ENCODE measurements at regions not wholly inside any gene's neighbourhood (a gene's known extent, or its start where the extent isn't known, plus 50 kb on each side); places are given as distances from the start of the nearest gene placed in this dataset.
"Not testable (repeated sequence)": the region's sequence is repeated elsewhere in the genome, so short reads cannot be mapped to it uniquely, and the experiment has no call there.

DNA sequence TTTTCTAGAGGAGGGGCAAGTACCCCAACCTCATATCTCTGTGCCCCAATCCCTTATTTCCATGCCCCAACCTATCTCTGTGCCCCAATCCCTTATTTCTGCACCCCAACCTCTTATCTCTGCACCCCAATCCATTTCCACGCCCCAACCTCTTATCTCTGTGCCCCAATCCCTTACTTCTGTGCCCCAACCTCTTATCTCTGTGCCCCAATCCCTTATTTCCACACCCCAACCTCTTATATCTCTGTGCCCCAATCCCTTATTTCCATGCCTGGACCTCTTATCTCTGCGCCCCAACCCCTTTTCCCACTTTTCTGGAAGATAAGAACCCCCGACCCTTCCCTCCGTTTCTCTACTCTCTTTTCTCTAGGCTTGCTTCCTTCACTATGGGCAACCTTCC, 199.0 kb downstream of the JRKL start:
- 100% methylated on average over 2 of the region's 4 CpGs for WGBS (ENCODE audit: insufficient coverage, low lambda C conversion rate)
- H3K36me3 ChIP-seq (ENCODE audit: control insufficient read depth, insufficient read depth, low read length); DNase-seq; H3K4me3 ChIP-seq (ENCODE audit: low read length); H3K4me1 ChIP-seq (ENCODE audit: control insufficient read depth, insufficient read depth, low read length); H3K27ac ChIP-seq (ENCODE audit: low read length); H3K9me3 ChIP-seq (ENCODE audit: control insufficient read depth, low read depth, low read length); H3K27me3 ChIP-seq (ENCODE audit: control insufficient read depth, insufficient read depth, low read length): not testable (repeated sequence)

DNA sequence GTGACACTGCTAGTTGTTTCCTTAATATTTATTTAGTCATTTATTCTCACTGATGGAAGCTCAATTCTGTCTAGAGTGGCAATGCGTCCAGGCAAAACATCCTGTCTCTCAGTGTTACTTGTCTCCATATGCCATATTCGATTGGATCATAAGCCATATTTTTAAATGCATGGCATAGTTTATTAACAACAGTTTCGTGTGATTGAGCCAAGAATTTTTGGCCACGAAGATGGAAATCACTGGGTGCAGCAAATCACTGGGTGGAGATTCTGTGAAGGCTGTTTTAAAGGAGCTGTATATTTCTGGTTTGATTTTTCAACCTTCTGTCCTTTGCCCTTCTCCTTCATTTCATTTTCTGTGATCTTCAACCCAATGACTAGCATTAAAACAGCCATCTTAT, 205.2 kb downstream of the JRKL start:
- H3K27me3 ChIP-seq (ENCODE audit: control insufficient read depth, insufficient read depth, low read length), result no peaks in the 10 kb centered on the region
- no peak for DNase-seq
- H3K9me3 ChIP-seq (ENCODE audit: control insufficient read depth, low read depth, low read length), result no peaks in the 10 kb centered on the region
- H3K4me3 ChIP-seq (ENCODE audit: low read length), result no peak overlapping the region
- H3K27ac ChIP-seq (ENCODE audit: low read length), result no peak overlapping the region
- no peaks in the 10 kb centered on the region for H3K36me3 ChIP-seq (ENCODE audit: control insufficient read depth, insufficient read depth, low read length)
- whole genome bisulfite sequencing (ENCODE audit: insufficient coverage, low lambda C conversion rate), result 80% methylated on average over 1 of the region's 4 CpGs
- no peaks in the 10 kb centered on the region for H3K4me1 ChIP-seq (ENCODE audit: control insufficient read depth, insufficient read depth, low read length)

DNA sequence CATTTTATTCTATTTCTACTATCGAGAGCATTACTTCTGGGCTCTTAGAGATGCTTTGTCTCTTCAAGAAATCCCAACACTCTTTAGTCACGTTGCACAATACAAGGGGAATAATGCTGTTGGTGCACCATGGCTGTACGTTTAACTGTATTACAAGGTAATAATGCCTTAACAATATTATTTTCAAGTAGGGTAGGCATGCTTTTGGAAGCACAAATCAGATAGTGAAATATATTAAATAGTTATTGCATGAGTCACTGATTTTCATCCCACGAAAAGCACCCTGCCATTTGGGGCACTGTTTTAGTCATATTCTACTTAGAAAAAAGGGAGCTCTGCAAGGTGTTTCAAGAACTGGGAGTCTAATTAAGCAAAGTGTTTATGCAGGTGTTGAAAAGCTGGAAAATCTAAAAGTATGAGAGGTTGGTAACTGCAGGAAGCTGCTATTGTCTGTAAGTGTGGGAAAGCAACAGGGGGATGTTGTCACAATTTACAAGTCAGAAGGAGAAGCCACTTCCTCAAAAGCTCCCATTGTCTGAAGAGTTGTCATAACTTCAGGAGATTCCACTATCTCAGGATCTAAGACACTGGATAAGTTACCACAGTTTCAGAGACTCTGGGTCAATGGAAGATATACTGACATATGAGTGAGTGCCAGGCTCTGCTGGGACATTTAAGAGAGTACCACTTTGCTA, 218.2 kb downstream of the JRKL start:
- DNase-seq, result no peak
- WGBS (ENCODE audit: insufficient coverage, low lambda C conversion rate), result 60% methylated on average over 2 of the region's 4 CpGs
- H3K27me3 ChIP-seq (ENCODE audit: control insufficient read depth, insufficient read depth, low read length), result no peaks in the 10 kb centered on the region

DNA sequence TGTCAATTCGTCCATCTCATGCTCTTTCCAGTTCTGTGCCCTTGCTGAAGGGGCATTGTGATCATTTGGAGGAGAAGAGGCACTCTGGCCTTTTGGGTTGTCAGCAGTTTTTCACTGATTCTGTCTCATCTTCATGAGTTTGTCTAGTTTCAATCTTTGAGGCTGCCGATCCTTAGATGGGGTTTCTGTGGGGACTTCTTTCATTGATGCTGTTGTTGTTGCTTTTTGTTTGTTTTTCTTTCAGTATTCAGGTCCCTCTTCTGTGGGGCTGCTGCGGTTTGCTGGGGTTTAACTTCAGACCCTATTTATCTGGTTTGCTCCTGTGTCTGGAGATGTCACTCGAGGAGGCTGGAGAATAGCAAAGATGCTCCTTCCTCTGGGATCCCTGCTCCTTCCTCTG, 224.3 kb downstream of the JRKL start:
- no peak for DNase-seq
- no peak overlapping the region for H3K4me3 ChIP-seq (ENCODE audit: low read length)
- 100% methylated on average over 1 of the region's 4 CpGs for WGBS (ENCODE audit: insufficient coverage, low lambda C conversion rate)
- H3K27me3 ChIP-seq (ENCODE audit: control insufficient read depth, insufficient read depth, low read length), result no peaks in the 10 kb centered on the region
- no peaks in the 10 kb centered on the region for H3K36me3 ChIP-seq (ENCODE audit: control insufficient read depth, insufficient read depth, low read length)
- H3K9me3 ChIP-seq (ENCODE audit: control insufficient read depth, low read depth, low read length), result no peaks in the 10 kb centered on the region
- no peaks in the 10 kb centered on the region for H3K4me1 ChIP-seq (ENCODE audit: control insufficient read depth, insufficient read depth, low read length)
- H3K27ac ChIP-seq (ENCODE audit: low read length), result no peak overlapping the region

More for the DNA sequence above, 218.2 kb downstream of the JRKL start:
- Histone ChIP-seq H3K27ac (ENCODE audit: low read length) (no peak overlapping the region), H3K36me3 (ENCODE audit: control insufficient read depth, insufficient read depth, low read length) (no peaks in the 10 kb centered on the region), H3K4me1 (ENCODE audit: control insufficient read depth, insufficient read depth, low read length) (no peaks in the 10 kb centered on the region), H3K9me3 (ENCODE audit: control insufficient read depth, low read depth, low read length) (no peaks in the 10 kb centered on the region), H3K4me3 (ENCODE audit: low read length) (no peak overlapping the region)

DNA sequence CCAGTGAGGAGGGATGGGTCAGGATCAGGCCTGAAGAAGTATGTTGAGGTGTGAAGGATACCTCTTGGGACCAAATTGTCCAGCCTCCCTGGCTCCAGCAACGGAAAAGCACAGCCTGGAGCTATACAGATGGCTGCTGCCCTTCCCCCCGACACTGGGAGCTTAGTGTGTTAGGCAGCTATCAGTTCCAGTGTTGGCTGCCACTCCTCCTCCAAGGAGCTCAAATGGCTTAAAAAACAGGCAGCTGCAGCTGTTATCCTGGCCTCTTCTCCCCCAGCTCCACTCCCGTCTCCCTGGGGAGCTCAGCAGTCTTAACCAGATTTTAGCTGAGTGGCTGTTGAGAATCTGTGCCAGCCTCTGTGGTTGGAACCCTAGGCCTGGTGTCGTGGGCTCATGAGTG, 225.0 kb downstream of the JRKL start:
- Histone ChIP-seq H3K4me3 (ENCODE audit: low read length) (no peak overlapping the region), H3K9me3 (ENCODE audit: control insufficient read depth, low read depth, low read length) (no peaks in the 10 kb centered on the region), H3K4me1 (ENCODE audit: control insufficient read depth, insufficient read depth, low read length) (no peaks in the 10 kb centered on the region), H3K36me3 (ENCODE audit: control insufficient read depth, insufficient read depth, low read length) (no peaks in the 10 kb centered on the region), H3K27me3 (ENCODE audit: control insufficient read depth, insufficient read depth, low read length) (no peaks in the 10 kb centered on the region), H3K27ac (ENCODE audit: low read length) (no peak overlapping the region)
- no peak for DNase-seq
- no CpG with 5 or more reads among the region's 4 CpGs for WGBS (ENCODE audit: insufficient coverage, low lambda C conversion rate)

DNA sequence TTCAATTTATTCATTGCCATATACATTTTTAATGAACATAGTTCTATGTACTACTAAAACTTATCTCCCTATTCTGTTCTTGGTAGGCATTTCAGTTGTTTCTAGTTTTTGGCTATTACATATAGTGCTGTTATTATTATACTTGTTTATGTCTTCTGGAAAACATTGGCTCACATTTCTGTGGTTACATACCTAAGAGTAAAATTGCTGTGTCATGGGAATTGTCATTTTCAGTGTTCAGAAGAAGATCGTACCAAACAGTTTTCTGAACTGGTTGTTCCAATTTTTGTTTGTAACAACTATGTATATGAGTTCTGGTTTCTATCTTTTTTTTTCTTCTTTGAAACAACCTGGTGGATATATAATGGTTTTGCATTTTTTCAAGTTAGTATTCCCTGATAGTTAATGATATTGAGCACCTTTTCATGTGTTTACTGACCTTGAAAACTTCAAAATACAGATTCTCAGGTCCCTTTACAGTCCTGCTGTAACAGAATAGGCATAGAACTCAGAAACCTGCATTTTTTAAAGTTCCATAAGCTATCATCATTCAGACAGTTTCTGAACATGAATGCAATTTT, 230.7 kb downstream of the JRKL start:
- no peaks in the 10 kb centered on the region for H3K36me3 ChIP-seq (ENCODE audit: control insufficient read depth, insufficient read depth, low read length)
- no peak for DNase-seq
- no peak overlapping the region for H3K27ac ChIP-seq (ENCODE audit: low read length)
- peaks cover 4% of the 10 kb centered on the region for H3K9me3 ChIP-seq (ENCODE audit: control insufficient read depth, low read depth, low read length)
- 86% methylated on average over 1 of the region's 1 CpG for WGBS (ENCODE audit: insufficient coverage, low lambda C conversion rate)
- no peak overlapping the region for H3K4me3 ChIP-seq (ENCODE audit: low read length)
- peaks cover 11% of the 10 kb centered on the region for H3K4me1 ChIP-seq (ENCODE audit: control insufficient read depth, insufficient read depth, low read length)
- H3K27me3 ChIP-seq (ENCODE audit: control insufficient read depth, insufficient read depth, low read length), result no peaks in the 10 kb centered on the region

DNA sequence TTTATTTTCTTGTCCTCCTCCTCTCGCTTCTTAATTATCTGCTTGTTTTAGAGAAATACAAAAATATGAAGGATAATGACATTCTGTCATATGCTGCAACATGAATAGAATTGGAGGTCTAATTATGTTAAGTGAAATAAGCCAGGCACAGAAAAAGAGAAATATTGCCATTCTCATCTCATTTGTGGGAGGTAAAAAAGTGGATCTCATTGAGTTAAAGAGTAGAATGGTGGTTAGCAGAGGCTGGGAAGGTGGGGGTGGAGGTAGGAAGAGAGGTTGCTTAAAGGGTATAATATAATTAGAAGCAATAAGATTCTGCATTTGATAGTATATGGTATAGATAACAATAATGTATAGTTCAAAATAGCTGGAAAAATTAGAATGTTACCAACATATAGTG, 231.3 kb downstream of the JRKL start:
- no peak for DNase-seq
- Histone ChIP-seq H3K9me3 (ENCODE audit: control insufficient read depth, low read depth, low read length) (peaks cover 4% of the 10 kb centered on the region), H3K27me3 (ENCODE audit: control insufficient read depth, insufficient read depth, low read length) (no peaks in the 10 kb centered on the region), H3K4me1 (ENCODE audit: control insufficient read depth, insufficient read depth, low read length) (peaks cover 11% of the 10 kb centered on the region), H3K27ac (ENCODE audit: low read length) (peak overlapping the region; percentile 75), H3K4me3 (ENCODE audit: low read length) (no peak overlapping the region), H3K36me3 (ENCODE audit: control insufficient read depth, insufficient read depth, low read length) (no peaks in the 10 kb centered on the region)
- WGBS (ENCODE audit: insufficient coverage, low lambda C conversion rate), result no CpG with 5 or more reads among the region's 1 CpG

DNA sequence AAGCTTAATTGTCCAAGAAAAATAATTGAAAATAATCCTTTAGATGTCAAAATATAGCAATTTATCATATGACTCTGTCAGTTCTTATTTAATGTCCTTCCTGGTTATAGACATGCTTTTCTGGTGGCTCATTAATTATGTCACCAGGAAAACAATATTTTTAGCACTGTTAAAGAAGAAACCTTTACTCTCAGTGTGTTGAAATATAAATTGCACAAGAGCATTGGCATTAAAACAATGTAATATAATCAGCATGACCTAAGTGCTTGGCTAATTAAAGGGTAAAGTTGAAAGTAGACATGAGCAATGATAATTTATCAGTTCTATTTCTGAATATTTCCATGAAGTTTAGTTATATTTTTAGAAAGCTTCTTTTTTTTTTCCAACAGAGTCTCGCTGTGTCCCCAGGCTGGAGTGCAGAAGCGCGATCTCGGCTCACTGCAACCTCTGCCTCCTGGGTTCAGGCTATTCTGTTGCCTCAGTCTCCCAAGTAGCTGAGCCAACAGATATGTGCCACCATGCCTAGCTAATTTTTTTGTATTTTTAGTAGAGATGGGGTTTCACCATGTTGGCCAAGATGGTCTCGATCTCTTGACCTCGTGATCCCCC, 232.3 kb downstream of the JRKL start:
- H3K4me1 ChIP-seq (ENCODE audit: control insufficient read depth, insufficient read depth, low read length), result peaks cover 11% of the 10 kb centered on the region
- no peak overlapping the region for H3K4me3 ChIP-seq (ENCODE audit: low read length)
- no peaks in the 10 kb centered on the region for H3K27me3 ChIP-seq (ENCODE audit: control insufficient read depth, insufficient read depth, low read length)
- H3K9me3 ChIP-seq (ENCODE audit: control insufficient read depth, low read depth, low read length), result peaks cover 4% of the 10 kb centered on the region
- H3K27ac ChIP-seq (ENCODE audit: low read length), result peak overlapping the region; percentile 75
- peak; percentile 68 to 85 for DNase-seq
- 100% methylated on average over 2 of the region's 6 CpGs for WGBS (ENCODE audit: insufficient coverage, low lambda C conversion rate)
- no peaks in the 10 kb centered on the region for H3K36me3 ChIP-seq (ENCODE audit: control insufficient read depth, insufficient read depth, low read length)

DNA sequence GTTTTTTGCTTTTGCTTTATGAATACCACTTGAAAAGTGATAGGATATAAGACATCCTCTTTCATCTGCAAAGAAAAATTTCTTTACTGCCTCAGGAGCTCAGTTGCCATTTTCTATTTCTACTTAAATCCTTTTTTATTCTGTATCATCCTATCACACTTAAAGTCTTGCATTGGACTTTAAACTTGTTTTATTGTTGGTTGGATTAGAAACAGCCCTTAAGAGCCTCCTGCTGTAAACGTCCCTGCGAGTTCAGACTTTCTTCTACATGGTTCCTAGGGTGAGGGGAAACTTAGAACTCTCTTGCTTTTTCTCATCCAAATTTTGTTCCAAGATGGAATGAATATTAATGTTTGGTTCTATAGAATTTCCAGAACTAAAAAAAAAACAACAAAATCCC, 234.3 kb downstream of the JRKL start:
- Histone ChIP-seq H3K36me3 (ENCODE audit: control insufficient read depth, insufficient read depth, low read length) (no peaks in the 10 kb centered on the region), H3K9me3 (ENCODE audit: control insufficient read depth, low read depth, low read length) (peaks cover 4% of the 10 kb centered on the region), H3K4me1 (ENCODE audit: control insufficient read depth, insufficient read depth, low read length) (peaks cover 11% of the 10 kb centered on the region), H3K4me3 (ENCODE audit: low read length) (no peak overlapping the region), H3K27me3 (ENCODE audit: control insufficient read depth, insufficient read depth, low read length) (no peaks in the 10 kb centered on the region), H3K27ac (ENCODE audit: low read length) (peak overlapping the region; percentile 56)
- WGBS (ENCODE audit: insufficient coverage, low lambda C conversion rate), result no CpG with 5 or more reads among the region's 2 CpGs
- peak; percentile 37 to 69 for DNase-seq

DNA sequence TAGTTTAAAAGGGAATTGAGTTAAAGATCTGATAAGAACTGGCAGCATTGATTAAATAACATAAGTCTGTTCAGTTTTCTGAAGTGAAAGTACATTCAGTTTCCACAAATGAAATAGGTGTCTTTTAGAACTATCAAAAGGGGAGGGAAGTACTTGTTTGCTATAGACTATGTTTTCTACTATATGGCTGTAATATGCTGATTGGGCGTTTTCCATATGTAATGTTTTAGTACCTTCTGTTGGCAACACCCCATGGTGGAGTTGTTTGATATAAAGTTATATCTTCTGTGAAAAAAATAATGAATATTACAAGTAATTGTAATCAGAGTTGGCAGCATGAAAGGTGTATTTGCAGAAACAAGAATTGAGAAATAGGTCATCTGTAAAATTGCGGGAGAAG, 237.6 kb downstream of the JRKL start:
- no peaks in the 10 kb centered on the region for H3K27me3 ChIP-seq (ENCODE audit: control insufficient read depth, insufficient read depth, low read length)
- no peak overlapping the region for H3K4me3 ChIP-seq (ENCODE audit: low read length)
- peaks cover 11% of the 10 kb centered on the region for H3K4me1 ChIP-seq (ENCODE audit: control insufficient read depth, insufficient read depth, low read length)
- H3K27ac ChIP-seq (ENCODE audit: low read length), result no peak overlapping the region
- 100% methylated on average over 1 of the region's 2 CpGs for WGBS (ENCODE audit: insufficient coverage, low lambda C conversion rate)
- no peak for DNase-seq
- no peaks in the 10 kb centered on the region for H3K36me3 ChIP-seq (ENCODE audit: control insufficient read depth, insufficient read depth, low read length)
- H3K9me3 ChIP-seq (ENCODE audit: control insufficient read depth, low read depth, low read length), result no peaks in the 10 kb centered on the region

All from large intestine (tissue), 3 donors.